ENCODE measurements at regions not wholly inside any gene's neighbourhood (a gene's known extent, or its start where the extent isn't known, plus 50 kb on each side); places are given as distances from the start of the nearest gene placed in this dataset.

DNA sequence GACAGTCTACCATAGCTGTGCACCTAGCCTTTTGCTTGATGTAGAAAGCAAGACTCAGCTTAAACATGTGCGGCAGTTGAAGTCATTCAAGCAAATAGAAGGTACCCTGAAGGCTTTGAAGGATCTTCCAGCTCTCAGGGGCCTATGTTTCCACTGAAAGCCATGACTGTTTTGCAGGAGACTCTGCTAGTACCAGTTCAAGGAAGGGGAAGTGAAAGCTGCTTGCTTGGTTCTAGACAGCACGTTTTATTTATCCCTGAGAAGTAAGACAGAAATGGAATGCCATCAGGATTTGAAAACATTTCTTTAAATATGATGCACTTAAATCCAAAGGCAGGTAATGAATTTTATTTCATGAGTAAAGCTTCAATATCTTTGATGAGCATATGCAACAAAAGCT, 311.4 kb downstream of the PDCD6IP start:
- TF ChIP-seq, protein P1, sequence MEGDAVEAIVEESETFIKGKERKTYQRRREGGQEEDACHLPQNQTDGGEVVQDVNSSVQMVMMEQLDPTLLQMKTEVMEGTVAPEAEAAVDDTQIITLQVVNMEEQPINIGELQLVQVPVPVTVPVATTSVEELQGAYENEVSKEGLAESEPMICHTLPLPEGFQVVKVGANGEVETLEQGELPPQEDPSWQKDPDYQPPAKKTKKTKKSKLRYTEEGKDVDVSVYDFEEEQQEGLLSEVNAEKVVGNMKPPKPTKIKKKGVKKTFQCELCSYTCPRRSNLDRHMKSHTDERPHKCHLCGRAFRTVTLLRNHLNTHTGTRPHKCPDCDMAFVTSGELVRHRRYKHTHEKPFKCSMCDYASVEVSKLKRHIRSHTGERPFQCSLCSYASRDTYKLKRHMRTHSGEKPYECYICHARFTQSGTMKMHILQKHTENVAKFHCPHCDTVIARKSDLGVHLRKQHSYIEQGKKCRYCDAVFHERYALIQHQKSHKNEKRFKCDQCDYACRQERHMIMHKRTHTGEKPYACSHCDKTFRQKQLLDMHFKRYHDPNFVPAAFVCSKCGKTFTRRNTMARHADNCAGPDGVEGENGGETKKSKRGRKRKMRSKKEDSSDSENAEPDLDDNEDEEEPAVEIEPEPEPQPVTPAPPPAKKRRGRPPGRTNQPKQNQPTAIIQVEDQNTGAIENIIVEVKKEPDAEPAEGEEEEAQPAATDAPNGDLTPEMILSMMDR (IDR thresholded peaks at IDR 0.05; ENCODE audit: low read depth, low read length): no peak
- TF ChIP-seq POLR2A (IDR thresholded peaks at IDR 0.05; ENCODE audit: extremely low read depth, insufficient read length) (no peak), MYC (IDR thresholded peaks at IDR 0.05; ENCODE audit: low read depth, low read length) (no peak)
- TF ChIP-seq, protein P2, sequence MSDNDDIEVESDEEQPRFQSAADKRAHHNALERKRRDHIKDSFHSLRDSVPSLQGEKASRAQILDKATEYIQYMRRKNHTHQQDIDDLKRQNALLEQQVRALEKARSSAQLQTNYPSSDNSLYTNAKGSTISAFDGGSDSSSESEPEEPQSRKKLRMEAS (IDR thresholded peaks at IDR 0.05; ENCODE audit: low read depth, low read length): no peak
